Left forelimb (tissue), 1 donor: ENCODE measurements at regions not wholly inside any gene's neighbourhood (a gene's known extent, or its start where the extent isn't known, plus 50 kb on each side); places are given as distances from the start of the nearest gene placed in this dataset.

Source experiments
- DNase-seq: peaks from one replicate; pipeline ENCODE4 v3.0.0-alpha.2; 2018; ENCODE audit warnings: low spot score

DNA sequence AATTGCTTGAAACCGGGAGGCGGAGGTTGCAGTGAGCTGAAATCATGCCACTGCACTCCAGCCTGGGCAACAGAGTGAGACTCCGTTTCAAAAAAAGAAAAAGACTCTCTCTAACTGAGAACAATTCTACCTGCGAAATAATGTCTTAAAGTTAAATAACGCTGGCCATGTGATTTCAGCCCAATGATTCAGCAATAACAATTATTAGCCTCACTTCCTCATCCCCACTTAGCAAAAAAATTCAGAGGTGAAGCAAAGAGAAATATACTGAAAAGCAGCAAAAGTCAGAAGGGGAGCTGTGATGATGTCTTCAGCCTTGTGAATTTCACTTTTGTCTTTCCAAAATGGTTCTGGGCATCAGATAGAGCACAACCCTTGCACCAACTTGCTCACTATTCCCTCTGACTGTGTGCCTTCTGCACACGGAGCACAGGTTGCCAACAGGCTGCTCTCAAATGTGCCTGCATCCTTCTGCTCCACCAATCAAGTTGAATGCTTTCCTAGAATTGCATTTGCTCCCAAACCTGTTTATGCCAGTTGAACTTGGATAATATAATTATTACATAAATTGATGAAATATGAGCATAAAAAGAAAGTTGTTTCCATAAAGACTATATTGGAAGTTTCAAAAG, 79.8 kb upstream of the IPO9 start:
- no peak for DNase-seq

GRCh38 chr1:201750120-201750519, 78.8 kb upstream of the IPO9 start:
- DNase-seq: no peak

GRCh38 chr1:201750934-201751333, 78.0 kb upstream of the IPO9 start:
- no peak for DNase-seq

DNA sequence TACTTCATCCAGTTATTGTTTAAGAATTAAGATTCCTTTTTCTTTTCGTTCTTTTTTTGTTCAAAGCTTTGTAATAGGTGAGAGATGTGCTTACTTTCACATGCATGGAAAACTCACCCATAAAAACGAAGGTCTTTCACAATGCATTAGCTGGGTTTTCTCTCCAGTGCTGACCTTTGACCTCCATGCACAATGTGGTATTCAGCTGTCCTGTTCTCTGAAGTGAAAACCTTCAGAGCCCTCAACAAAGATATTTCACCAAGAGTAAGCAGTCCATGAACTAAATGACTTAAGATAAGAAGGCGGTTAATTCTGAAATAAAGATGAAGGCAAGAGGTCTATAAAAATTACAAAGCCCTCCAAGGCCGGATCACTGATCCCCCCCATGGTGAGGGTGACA, 77.1 kb upstream of the IPO9 start:
- DNase-seq: no peak

- no peak for DNase-seq
Measured at GRCh38 chr1:201752333-201752732, 76.6 kb upstream of the IPO9 start.

GRCh38 chr1:201753492-201753891, 75.5 kb upstream of the IPO9 start:
- no peak for DNase-seq

DNA sequence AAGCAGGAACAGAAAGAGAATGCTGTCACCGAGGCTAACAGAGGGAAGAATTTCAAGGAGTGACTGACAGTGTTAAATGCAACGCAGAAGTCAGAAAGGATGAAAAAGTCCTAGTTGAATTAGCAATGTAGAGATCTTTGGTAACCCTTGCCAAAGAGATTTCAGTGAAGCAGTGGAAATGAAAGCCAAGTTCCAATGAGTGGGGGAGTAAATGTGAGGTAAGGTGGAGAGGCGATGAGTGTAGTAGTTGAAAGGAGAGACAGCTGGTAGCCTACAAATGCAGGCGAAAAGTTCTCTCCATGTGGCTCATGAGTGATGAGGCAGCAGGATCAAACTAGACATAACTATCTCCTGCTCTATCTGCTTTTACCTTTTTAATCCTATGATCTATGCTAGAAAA, 74.6 kb upstream of the IPO9 start:
- DNase-seq: no peak

GRCh38 chr1:201755200-201755599, 73.8 kb upstream of the IPO9 start:
- no peak for DNase-seq

DNA sequence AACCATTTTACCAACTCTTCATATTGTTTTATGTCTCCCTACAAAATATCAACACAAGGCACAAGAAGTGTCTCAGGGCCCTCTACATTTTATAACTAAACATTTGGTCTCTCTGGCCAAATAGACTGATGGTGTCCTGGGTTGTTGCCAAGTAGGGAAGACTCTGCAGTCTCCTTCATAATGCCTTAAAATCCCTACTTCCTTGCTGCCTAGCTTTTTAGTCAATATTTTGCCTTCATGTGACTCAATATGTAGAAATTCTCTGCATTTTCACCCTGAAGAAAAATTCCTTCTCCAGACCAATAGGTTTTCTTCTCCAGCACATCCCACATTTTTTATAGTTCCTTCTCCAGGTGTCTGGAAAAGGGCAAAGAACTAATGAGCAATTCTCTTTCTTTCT, 72.6 kb upstream of the IPO9 start:
- DNase-seq: no peak

- DNase-seq: no peak
Measured at GRCh38 chr1:201758499-201759050, 70.4 kb upstream of the IPO9 start.

DNA sequence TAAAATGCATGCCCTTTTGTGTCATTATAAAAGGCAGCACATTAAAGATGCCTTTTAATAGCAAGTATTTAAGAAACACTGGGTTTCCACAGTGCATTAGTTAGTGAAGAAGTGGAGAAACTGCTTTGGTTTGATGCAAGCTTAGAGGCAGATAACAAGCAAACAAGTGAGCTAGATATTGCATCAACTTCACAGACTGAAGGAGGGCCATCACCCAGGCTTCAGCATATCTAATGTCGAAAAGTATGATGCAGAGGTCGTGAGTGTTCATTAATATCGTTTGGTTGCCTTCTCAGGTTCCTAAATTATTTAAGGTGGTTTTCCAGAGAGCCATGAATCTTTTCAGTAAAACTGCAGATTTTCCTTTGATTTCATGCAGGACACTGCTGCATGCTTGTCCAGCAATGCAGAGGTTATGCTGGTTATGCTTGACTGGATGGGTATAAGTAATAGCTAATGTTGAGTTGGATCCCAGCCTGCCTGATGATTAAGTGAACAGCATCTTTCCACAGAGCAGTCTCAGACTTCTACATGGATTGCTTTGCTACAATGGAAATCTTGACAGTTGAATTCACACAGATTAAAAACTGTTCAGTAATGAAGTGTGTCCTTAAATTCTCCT, 69.7 kb upstream of the IPO9 start:
- DNase-seq: no peak

DNA sequence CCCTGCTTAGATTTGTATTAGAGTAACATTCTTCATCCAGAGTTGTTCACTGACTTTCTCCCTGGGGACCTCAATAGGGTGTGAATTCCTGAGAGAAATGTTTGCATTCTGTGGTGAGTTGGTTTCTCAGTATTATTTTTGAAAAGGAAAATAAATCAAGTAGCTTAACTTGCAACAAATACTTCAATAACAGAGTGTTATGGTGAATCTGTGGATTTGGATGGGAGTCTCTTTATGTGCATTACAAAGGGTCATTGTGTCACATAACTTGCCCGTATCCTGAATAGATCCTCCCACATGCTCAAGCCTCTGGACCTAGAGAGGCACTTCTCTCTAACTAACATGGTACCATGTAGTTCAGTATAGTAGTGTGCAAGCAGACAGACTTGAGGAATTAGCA, 68.4 kb upstream of the IPO9 start:
- DNase-seq: no peak

DNA sequence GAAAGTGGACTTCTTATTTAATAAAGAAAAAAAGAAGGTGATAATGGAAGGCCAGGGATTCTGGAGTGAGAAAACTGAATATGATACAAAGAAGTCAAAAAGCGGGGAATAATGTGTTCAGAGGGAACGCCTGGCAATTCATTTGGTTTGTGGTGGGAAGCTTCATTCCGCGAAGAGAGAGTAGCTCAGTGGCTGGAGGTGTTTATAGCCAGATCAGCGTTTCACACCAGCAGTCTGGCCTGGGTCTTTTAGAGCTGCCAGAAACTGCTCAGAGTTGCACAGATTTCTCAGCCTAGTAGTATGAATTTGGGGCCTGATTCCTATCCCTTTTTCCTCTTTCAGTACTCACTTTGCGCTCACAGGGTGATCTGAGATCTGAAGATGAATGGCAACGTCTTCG, 67.8 kb upstream of the IPO9 start:
- DNase-seq: no peak

- DNase-seq: no peak
Measured at GRCh38 chr1:201761871-201762270, 67.1 kb upstream of the IPO9 start.

DNA sequence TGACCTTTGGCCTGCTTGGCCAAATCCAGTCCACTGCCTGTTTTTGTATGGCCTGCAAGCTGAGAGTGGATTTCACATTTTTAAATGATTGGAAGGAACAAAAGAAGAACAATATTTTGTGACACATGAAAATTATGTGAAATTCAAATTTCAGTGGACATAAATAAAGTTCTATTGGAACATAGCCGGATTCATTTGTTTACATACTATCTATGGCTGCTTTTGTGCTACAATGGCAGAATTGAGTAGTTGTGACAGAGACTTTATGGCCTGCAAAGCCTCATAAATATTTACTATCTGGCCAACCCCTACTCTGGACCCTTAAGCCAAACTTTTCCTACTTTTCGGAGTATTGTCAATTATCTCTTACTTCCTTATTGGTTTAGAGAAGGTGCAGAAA, 66.6 kb upstream of the IPO9 start:
- DNase-seq: no peak

GRCh38 chr1:201763455-201764140, 65.4 kb upstream of the IPO9 start:
- DNase-seq: no peak

DNA sequence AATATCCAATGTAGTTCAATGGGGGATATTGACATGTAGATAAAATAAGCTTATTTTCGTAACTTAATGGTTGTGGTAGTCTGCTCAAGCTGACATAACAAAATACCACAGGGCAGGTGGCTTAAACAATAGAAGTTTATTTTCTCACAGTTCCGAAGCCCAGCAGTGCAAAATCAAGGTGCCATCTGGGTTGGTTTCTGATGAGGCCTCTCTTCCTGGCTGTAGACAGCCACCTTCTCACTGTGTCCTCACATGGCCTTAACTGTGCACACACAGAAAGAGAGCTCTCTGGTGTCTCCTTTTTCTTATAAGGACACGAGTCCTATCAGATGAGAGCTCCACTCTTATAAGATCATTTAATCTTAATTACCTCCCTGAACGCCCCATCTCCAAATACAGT, 64.8 kb upstream of the IPO9 start:
- no peak for DNase-seq

DNA sequence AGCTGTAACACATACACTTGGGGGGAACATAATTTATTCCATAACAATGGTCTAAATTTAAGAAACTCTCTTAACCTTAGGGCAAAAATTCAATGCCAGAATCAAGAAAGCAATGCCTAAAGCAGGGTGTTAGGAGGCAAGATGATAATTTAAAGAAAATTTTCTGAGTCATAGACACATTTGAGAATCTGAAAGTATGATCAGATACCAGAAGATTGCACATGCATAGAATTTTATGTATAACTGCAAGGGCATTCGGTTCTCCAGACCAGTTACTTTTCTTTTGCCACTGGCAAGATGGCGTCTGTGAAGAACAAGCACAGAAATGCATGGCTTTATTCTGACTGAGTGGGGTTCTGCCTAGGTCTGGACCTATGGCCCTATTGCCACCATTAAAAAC, 64.4 kb upstream of the IPO9 start:
- no peak for DNase-seq

- DNase-seq: no peak
Measured at GRCh38 chr1:201766131-201766866, 62.7 kb upstream of the IPO9 start.

DNA sequence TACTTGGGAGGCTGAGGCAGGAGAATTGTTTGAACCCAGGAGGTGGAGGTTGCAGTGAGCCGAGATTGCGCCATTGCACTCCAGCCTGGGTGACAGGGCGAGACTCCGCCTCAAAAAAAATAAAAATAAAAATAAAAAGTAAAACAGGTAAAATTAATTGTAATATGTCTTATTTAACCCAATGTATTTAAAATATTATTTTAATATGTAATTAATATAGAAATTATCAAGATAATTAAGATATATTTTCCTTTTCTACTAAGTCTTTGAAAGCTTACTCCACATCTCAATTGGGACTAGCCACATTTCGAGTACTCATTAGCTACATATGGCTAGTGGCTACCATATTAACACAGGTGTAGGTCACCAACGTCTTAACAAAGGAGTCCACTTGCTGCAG, 61.6 kb upstream of the IPO9 start:
- DNase-seq: no peak

DNA sequence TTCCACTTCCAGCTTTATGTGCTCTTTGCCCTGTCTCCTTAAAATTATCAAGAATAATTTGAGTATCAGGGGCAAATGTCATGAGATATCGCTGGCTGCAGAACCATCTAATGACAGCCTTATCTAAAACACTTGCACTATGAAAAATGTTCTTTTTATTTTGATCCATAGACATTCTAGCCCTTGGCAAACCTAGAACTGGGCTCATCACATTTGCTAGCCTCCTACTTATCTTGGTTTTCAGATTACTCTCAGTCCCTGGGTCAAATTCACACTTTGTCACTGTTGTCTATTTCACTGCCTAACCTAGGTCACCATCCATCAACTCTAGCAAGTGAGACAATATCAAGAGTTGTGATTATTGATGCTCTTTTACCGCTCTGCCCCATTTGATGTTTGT, 59.9 kb upstream of the IPO9 start:
- DNase-seq: no peak

- DNase-seq: no peak
Measured at GRCh38 chr1:201769966-201770365, 59.0 kb upstream of the IPO9 start.

DNA sequence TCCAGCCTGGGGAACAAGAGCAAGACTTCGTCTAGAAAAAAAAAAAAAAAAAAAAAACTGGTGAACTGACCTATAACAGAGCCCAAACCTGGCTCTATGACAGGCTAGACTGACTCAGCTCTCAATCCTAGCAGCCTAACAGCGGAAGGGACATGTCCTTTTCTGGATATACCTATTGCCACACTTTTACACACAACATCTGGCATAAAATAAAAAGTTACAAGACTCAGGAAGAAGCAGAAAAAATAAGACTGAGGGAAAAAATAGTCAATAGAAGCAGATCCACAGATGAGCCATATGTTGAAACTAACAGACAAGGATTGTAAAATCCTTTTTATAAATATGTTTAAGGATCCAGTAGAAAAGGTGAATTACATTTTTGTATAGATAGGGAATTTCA, 57.5 kb upstream of the IPO9 start:
- DNase-seq: no peak
